OCI-LY3 (cell line): ENCODE measurements at regions not wholly inside any gene's neighbourhood (a gene's known extent, or its start where the extent isn't known, plus 50 kb on each side); places are given as distances from the start of the nearest gene placed in this dataset.

Experiments
- EZH2phosphoT487 ChIP-seq: fragments of 200-600 bp; shearing (Covaris generic); IDR thresholded peaks from 2 replicates; pipeline ENCODE4 v1.6.1; 2018; ENCODE audit warnings: antibody characterized with exemption, mixed run types, low read depth
- TF ChIP-seq, protein P1 (sequence below): fragments of 200-600, 300-600 bp; sonication (generic); IDR thresholded peaks from 2 replicates; pipeline ENCODE4 v1.5.1; 2014; ENCODE audit warnings: antibody characterized with exemption, low read length, low read depth

DNA sequence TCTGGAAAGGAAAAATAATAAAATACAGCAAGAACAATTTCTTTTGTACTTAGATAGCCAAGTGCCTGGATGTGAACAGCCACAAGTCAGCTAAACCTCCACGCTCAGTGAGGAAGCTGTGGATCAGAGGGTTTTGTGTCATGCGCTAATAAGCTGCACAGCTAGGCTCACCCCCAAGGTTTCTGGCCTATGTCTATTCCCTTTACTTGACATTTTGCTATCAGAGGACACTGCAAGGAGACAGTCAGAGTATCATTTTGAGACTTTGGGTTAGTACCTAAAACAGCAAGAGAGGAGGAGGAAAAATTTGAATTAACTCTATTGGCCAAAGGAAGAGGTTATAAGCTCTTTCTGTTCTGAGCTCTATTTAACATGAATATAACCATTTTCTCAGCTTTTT lies 139.3 kb downstream of the KCNJ2 start:
- TF ChIP-seq, protein P1, sequence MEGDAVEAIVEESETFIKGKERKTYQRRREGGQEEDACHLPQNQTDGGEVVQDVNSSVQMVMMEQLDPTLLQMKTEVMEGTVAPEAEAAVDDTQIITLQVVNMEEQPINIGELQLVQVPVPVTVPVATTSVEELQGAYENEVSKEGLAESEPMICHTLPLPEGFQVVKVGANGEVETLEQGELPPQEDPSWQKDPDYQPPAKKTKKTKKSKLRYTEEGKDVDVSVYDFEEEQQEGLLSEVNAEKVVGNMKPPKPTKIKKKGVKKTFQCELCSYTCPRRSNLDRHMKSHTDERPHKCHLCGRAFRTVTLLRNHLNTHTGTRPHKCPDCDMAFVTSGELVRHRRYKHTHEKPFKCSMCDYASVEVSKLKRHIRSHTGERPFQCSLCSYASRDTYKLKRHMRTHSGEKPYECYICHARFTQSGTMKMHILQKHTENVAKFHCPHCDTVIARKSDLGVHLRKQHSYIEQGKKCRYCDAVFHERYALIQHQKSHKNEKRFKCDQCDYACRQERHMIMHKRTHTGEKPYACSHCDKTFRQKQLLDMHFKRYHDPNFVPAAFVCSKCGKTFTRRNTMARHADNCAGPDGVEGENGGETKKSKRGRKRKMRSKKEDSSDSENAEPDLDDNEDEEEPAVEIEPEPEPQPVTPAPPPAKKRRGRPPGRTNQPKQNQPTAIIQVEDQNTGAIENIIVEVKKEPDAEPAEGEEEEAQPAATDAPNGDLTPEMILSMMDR = no peak
- TF ChIP-seq EZH2phosphoT487 = no peak
